H1 (cell line): ENCODE measurements at regions not wholly inside any gene's neighbourhood (a gene's known extent, or its start where the extent isn't known, plus 50 kb on each side); places are given as distances from the start of the nearest gene placed in this dataset.

Experiments used
- CTCF ChIA-PET: fragments of 300-600 bp; sonication (Branson Sonifier 250); formaldehyde crosslinking; loops from one replicate; lab custom pipeline; 2021; ENCODE audit not compliant: partially characterized antibody; lab: Charles Lee
- POLR2A ChIA-PET: fragments of 300-600 bp; sonication (Branson Sonifier 250); formaldehyde crosslinking; loops from one replicate; lab custom pipeline; 2021; ENCODE audit warnings: inconsistent platforms; ENCODE audit not compliant: partially characterized antibody; lab: Charles Lee
- DNase-seq, 2 experiments: peaks; one replicate each; pipeline versions ENCODE4 v3.0.0 to v3.0.0-alpha.2; 2010 to 2022; ENCODE audit warnings: low spot score in 2 of 2, low read depth in 1 of 2, mixed read lengths in 1 of 2
- FAIRE-seq: peaks from 2 replicates; lab custom pipeline; 2011; peaks lifted over from hg19 to GRCh38; lab: Jason Lieb, UNC
- H2AFZ ChIP-seq: 2 replicates; pipeline ENCODE4 v1.8.1; 2012; ENCODE audit warnings: low read length, inconsistent platforms
- H2AK5ac ChIP-seq: 2 replicates; pipeline ENCODE4 v1.6.1; 2013; ENCODE audit warnings: low read depth, low read length
- H2BK120ac ChIP-seq: replicated peaks from 2 replicates; pipeline ENCODE3; 2013; ENCODE audit warnings: low read depth, low read length, inconsistent platforms
- H2BK12ac ChIP-seq: 2 replicates; pipeline ENCODE4 v1.6.1; 2013; ENCODE audit warnings: low read depth, low read length
- H2BK15ac ChIP-seq: 2 replicates; pipeline ENCODE4 v1.6.1; 2013; ENCODE audit warnings: low read length
- H2BK20ac ChIP-seq: 2 replicates; pipeline ENCODE4 v1.6.1; 2013; ENCODE audit warnings: low read length
- H2BK5ac ChIP-seq: 2 replicates; pipeline ENCODE4 v1.6.1; 2013; ENCODE audit warnings: low read depth, low read length
- H3K14ac ChIP-seq: 2 replicates; pipeline ENCODE4 v1.6.1; 2013; ENCODE audit warnings: inconsistent platforms; ENCODE audit not compliant: insufficient read length
- H3K18ac ChIP-seq: 2 replicates; pipeline ENCODE4 v1.6.1; 2013; ENCODE audit warnings: low read length; ENCODE audit errors: extremely low read depth
- H3K23ac ChIP-seq: 2 replicates; pipeline ENCODE4 v1.6.1; 2013; ENCODE audit warnings: inconsistent platforms; ENCODE audit not compliant: insufficient read length
- H3K23me2 ChIP-seq: 2 replicates; pipeline ENCODE4 v1.6.1; 2013; ENCODE audit warnings: low read depth, low read length
- H3K27ac ChIP-seq: 2 replicates; pipeline ENCODE4 v1.6.1; 2011; ENCODE audit warnings: low read depth, low read length, inconsistent platforms
- H3K27me3 ChIP-seq, 4 experiments: replicated peaks in 1 of 4; 1 replicate in 1 of 4; 2 replicates in 3 of 4; pipeline versions ENCODE4 v1.6.1 to v1.8.1; 2011 to 2013; ENCODE audit warnings: low read length in 3 of 4, mild to moderate bottlenecking in 3 of 4, inconsistent platforms in 2 of 4, mixed read lengths in 2 of 4, moderate library complexity in 1 of 4; ENCODE audit not compliant: control insufficient read depth in 3 of 4, insufficient read depth in 3 of 4; ENCODE audit errors: extremely low read depth in 1 of 4
- H3K36me3 ChIP-seq, 4 experiments: 2 replicates each; pipeline versions ENCODE4 v1.6.1 to v1.8.1; 2011 to 2013; ENCODE audit warnings: mild to moderate bottlenecking in 4 of 4, low read length in 3 of 4, moderate library complexity in 2 of 4, control low read depth in 1 of 4, inconsistent platforms in 1 of 4; ENCODE audit not compliant: insufficient read depth in 4 of 4, control insufficient read depth in 2 of 4
- H3K4ac ChIP-seq: replicated peaks from 2 replicates; pipeline ENCODE3; 2013; ENCODE audit warnings: low read length, low read depth, mixed read lengths, inconsistent platforms; ENCODE audit not compliant: insufficient read length
- H3K4me1 ChIP-seq, 4 experiments: replicated peaks in 1 of 4; 1 replicate in 1 of 4; 2 replicates in 3 of 4; pipeline versions ENCODE4 v1.6.1 to v1.8.1; 2011 to 2013; ENCODE audit warnings: low read length in 3 of 4, inconsistent platforms in 2 of 4, mixed read lengths in 1 of 4; ENCODE audit not compliant: insufficient read depth in 4 of 4, control insufficient read depth in 3 of 4
- H3K4me2 ChIP-seq, 2 experiments: 2 replicates each; pipeline versions ENCODE4 v1.6.1 to v1.8.1; 2011 to 2013; ENCODE audit warnings: low read depth in 2 of 2, low read length in 2 of 2, control low read depth in 1 of 2, inconsistent platforms in 1 of 2, mild to moderate bottlenecking in 1 of 2; ENCODE audit not compliant: insufficient read depth in 1 of 2
- H3K4me3 ChIP-seq, 4 experiments: fragments of 200-600, 300-600 bp in 1 of 4; sonication (generic), shearing (Covaris generic), sonication (Bioruptor Twin) in 1 of 4; 2 replicates each; pipeline versions ENCODE4 v1.5.1 to v1.8.1; 2011 to 2016; ENCODE audit warnings: low read length in 4 of 4, low read depth in 3 of 4, control low read depth in 2 of 4, inconsistent platforms in 2 of 4, mild to moderate bottlenecking in 2 of 4, mixed read lengths in 1 of 4, moderate library complexity in 1 of 4; ENCODE audit not compliant: insufficient read depth in 2 of 4; ENCODE audit errors: extremely low read depth in 1 of 4
- H3K56ac ChIP-seq: replicated peaks from 2 replicates; pipeline ENCODE3; 2013; ENCODE audit warnings: low read depth, mild to moderate bottlenecking, mixed read lengths, low read length, inconsistent platforms; ENCODE audit not compliant: insufficient read length
- H3K79me1 ChIP-seq: 2 replicates; pipeline ENCODE4 v1.6.1; 2013; ENCODE audit warnings: low read depth, low read length, control low read depth
- H3K79me2 ChIP-seq, 2 experiments: 2 replicates each; pipeline versions ENCODE4 v1.6.1 to v1.8.1; 2012 to 2013; ENCODE audit warnings: low read length in 2 of 2, mild to moderate bottlenecking in 2 of 2, inconsistent platforms in 1 of 2; ENCODE audit not compliant: insufficient read depth in 2 of 2, control insufficient read depth in 1 of 2
- H3K9ac ChIP-seq, 4 experiments: replicated peaks in 1 of 4; 1 replicate in 1 of 4; 2 replicates in 3 of 4; pipeline versions ENCODE4 v1.6.1 to v1.8.1; 2011 to 2013; ENCODE audit warnings: low read depth in 3 of 4, low read length in 3 of 4, control low read depth in 2 of 4, mild to moderate bottlenecking in 2 of 4, moderate library complexity in 2 of 4, inconsistent platforms in 1 of 4; ENCODE audit errors: extremely low read depth in 1 of 4
- H3K9me3 ChIP-seq, 2 experiments: 2 replicates each; pipeline versions ENCODE4 v1.6.1 to v1.8.1; 2012 to 2013; ENCODE audit warnings: mild to moderate bottlenecking in 2 of 2, moderate library complexity in 2 of 2, control low read depth in 1 of 2, inconsistent platforms in 1 of 2, low read depth in 1 of 2, low read length in 1 of 2, mixed read lengths in 1 of 2; ENCODE audit not compliant: insufficient read depth in 2 of 2
- H4K20me1 ChIP-seq, 2 experiments: replicated peaks in 1 of 2; 2 replicates each; pipeline versions ENCODE3 to v1.8.1; 2011 to 2013; ENCODE audit warnings: inconsistent platforms in 2 of 2, low read length in 2 of 2, mild to moderate bottlenecking in 1 of 2; ENCODE audit not compliant: insufficient read depth in 2 of 2, control insufficient read depth in 1 of 2
- H4K5ac ChIP-seq: 2 replicates; pipeline ENCODE4 v1.6.1; 2013; ENCODE audit warnings: low read length, low read depth, mixed read lengths, inconsistent platforms; ENCODE audit not compliant: insufficient read length
- H4K8ac ChIP-seq: 2 replicates; pipeline ENCODE4 v1.8.0; 2013; ENCODE audit warnings: mild to moderate bottlenecking, moderate library complexity, low read length, inconsistent platforms; ENCODE audit not compliant: insufficient read depth; ENCODE audit errors: extremely low read depth
- H4K91ac ChIP-seq: replicated peaks from 2 replicates; pipeline ENCODE3; 2013; ENCODE audit warnings: low read length, mixed read lengths, inconsistent platforms; ENCODE audit not compliant: insufficient read length
- BACH1 ChIP-seq: IDR thresholded peaks from 2 replicates; pipeline ENCODE4 v1.6.1; 2012; ENCODE audit warnings: low read length, improper control_type of control experiment
- CBX5 ChIP-seq: fragments of 300-800, 300-1000 bp; sonication (generic); IDR thresholded peaks from 2 replicates; pipeline ENCODE4 v1.7.1; 2016; ENCODE audit warnings: antibody characterized with exemption, low read length, low read depth
- EGR1 ChIP-seq: IDR thresholded peaks from 2 replicates; pipeline ENCODE4 v1.6.1; 2011; ENCODE audit warnings: low read depth, low read length, borderline replicate concordance
- EP300 ChIP-seq, 2 experiments: IDR thresholded peaks; 1 replicate in 1 of 2; 2 replicates in 1 of 2; pipeline ENCODE4 v1.6.1; 2011 to 2012; ENCODE audit warnings: low read depth in 2 of 2, low read length in 2 of 2, mild to moderate bottlenecking in 2 of 2, borderline replicate concordance in 1 of 2, inconsistent platforms in 1 of 2, moderate library complexity in 1 of 2
- EZH2 ChIP-seq: fragments of 200-600 bp; sonication (generic); IDR thresholded peaks from 2 replicates; pipeline ENCODE4 v1.7.1; 2012; ENCODE audit warnings: low read depth, mild to moderate bottlenecking, moderate library complexity, low read length, inconsistent platforms; ENCODE audit not compliant: severe bottlenecking
- HDAC2 ChIP-seq, 2 experiments: fragments of 300-600 bp in 1 of 2; sonication (generic) in 1 of 2; IDR thresholded peaks; 2 replicates each; pipeline ENCODE4 v1.6.1; 2011 to 2012; ENCODE audit warnings: low read depth in 2 of 2, low read length in 2 of 2, mild to moderate bottlenecking in 2 of 2, moderate library complexity in 2 of 2, borderline replicate concordance in 1 of 2, inconsistent platforms in 1 of 2
- SIRT6 ChIP-seq: IDR thresholded peaks from one replicate; pipeline ENCODE4 v1.7.1; 2012; ENCODE audit warnings: low read length, inconsistent platforms
- SP2 ChIP-seq: IDR thresholded peaks from 2 replicates; pipeline ENCODE4 v1.6.1; 2012; ENCODE audit warnings: mild to moderate bottlenecking, low read length, inconsistent platforms
- SP4 ChIP-seq: IDR thresholded peaks from 2 replicates; pipeline ENCODE4 v1.6.1; 2012; ENCODE audit warnings: low read length, inconsistent platforms
- WGBS, 2 experiments: shearing (Covaris generic) in 1 of 2; methylation state at CpG; one replicate each; pipeline versions ENCODE4 v1.1.6 to v1.1.7; 2013 to 2015; ENCODE audit warnings: low lambda C conversion rate in 2 of 2, mixed read lengths in 2 of 2, inconsistent platforms in 1 of 2, low coverage in 1 of 2, missing lambda C conversion rate in 1 of 2; ENCODE audit not compliant: insufficient replicate concordance in 2 of 2, insufficient coverage in 1 of 2, insufficient read length in 1 of 2; ENCODE audit errors: extremely low coverage in 1 of 2, missing lambda C conversion rate in 1 of 2; 5-methylcytosine and 5-hydroxymethylcytosine counted together
- TF ChIP-seq, protein P1 (sequence below), 3 experiments: IDR thresholded peaks; 1 replicate in 2 of 3; 2 replicates in 1 of 3; pipeline versions ENCODE4 v1.5.1 to v1.6.1; 2011; ENCODE audit warnings: low read length in 3 of 3, mild to moderate bottlenecking in 3 of 3, inconsistent platforms in 2 of 3, low read depth in 1 of 3, moderate library complexity in 1 of 3; ENCODE audit not compliant: insufficient read depth in 1 of 3; ENCODE audit errors: control extremely low read depth in 1 of 3
- TF ChIP-seq, protein P2 (sequence below): IDR thresholded peaks from 2 replicates; pipeline ENCODE4 v1.6.1; 2011; ENCODE audit warnings: low read depth, mild to moderate bottlenecking, low read length; ENCODE audit not compliant: insufficient read depth

DNA sequence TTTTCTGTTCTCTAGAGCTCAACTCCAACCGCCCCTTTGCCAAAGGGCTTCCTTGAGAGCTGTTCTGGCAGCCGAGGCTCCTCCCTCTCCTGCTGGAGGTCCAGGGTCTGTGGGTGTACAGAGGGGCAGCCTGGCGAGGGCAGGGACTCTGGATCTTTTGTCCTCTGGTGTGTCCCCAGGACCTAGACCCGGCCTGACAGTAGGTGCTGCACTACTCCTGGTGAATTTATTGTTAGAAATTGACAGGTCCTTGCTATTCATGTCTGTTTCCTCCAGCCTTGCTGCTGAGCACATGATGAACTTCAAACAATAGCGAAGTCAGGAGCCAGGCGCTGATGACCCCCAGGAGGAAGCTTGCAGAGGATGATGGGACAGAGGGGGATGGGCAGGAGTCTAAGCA, 234.7 kb upstream of the SULF2 start:
- WGBS, 2 experiments, result 91% methylated on average over 6 of the region's 6 CpGs; no CpG with 5 or more reads in 1 of the 2 experiments
- Histone ChIP-seq H3K9ac (no peak overlapping the region), H3K79me2 (no peaks in the 10 kb centered on the region), H3K79me1 (no peaks in the 10 kb centered on the region), H2BK12ac (no peak overlapping the region), H3K23me2 (no peaks in the 10 kb centered on the region), H3K9me3 (peaks cover 0 to 4% of the 10 kb centered on the region in 2 experiments; a peak in 1 of 4 replicates), H3K23ac (no peak overlapping the region), H3K4me3 (no peak overlapping the region), H3K18ac (no peak overlapping the region), H4K5ac (no peak overlapping the region), H3K14ac (no peak overlapping the region), H3K27me3 (no peaks in the 10 kb centered on the region), H4K91ac (no peak overlapping the region), H4K8ac (no peak overlapping the region; the same call in 1 of the 2 replicates), H3K36me3 (no peaks in the 10 kb centered on the region), H2BK20ac (no peak overlapping the region), H3K27ac (no peak overlapping the region), H4K20me1 (no peaks in the 10 kb centered on the region), H3K56ac (no peak overlapping the region), H2BK120ac (no peak overlapping the region), H3K4me2 (no peak overlapping the region), H3K4ac (no peak overlapping the region), H2AFZ (no peak overlapping the region), H3K4me1 (peaks cover 0 to 4% (median under 1%) of the 10 kb centered on the region in 4 experiments; a peak in 3 of 7 replicates), H2AK5ac (no peak overlapping the region), H2BK15ac (no peak overlapping the region), H2BK5ac (no peak overlapping the region)
- ChIA-PET POLR2A (no interaction called here), CTCF (interaction anchor here (0.6 kb wide), 2 partner anchors 508 to 1715 kb away, joined by 3 read pairs; no protein-coding TSS in a partner anchor)
- DNase-seq (no peak), FAIRE-seq (no peak)
- TF ChIP-seq, protein P1, sequence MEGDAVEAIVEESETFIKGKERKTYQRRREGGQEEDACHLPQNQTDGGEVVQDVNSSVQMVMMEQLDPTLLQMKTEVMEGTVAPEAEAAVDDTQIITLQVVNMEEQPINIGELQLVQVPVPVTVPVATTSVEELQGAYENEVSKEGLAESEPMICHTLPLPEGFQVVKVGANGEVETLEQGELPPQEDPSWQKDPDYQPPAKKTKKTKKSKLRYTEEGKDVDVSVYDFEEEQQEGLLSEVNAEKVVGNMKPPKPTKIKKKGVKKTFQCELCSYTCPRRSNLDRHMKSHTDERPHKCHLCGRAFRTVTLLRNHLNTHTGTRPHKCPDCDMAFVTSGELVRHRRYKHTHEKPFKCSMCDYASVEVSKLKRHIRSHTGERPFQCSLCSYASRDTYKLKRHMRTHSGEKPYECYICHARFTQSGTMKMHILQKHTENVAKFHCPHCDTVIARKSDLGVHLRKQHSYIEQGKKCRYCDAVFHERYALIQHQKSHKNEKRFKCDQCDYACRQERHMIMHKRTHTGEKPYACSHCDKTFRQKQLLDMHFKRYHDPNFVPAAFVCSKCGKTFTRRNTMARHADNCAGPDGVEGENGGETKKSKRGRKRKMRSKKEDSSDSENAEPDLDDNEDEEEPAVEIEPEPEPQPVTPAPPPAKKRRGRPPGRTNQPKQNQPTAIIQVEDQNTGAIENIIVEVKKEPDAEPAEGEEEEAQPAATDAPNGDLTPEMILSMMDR (IDR thresholded peaks at IDR 0.05; ENCODE audit: control extremely low read depth in 1 of 3, insufficient read depth in 1 of 3, low read depth in 1 of 3, low read length in 3 of 3), result no peak
- no peak for TF ChIP-seq SIRT6
- TF ChIP-seq EGR1, result no peak
- TF ChIP-seq HDAC2 (IDR thresholded peaks at IDR 0.05; ENCODE audit: borderline replicate concordance in 1 of 2, low read depth in 2 of 2, low read length in 2 of 2), result no peak
- TF ChIP-seq SP4, result no peak
- TF ChIP-seq EZH2, result no peak
- TF ChIP-seq CBX5, result no peak
- TF ChIP-seq, protein P2, sequence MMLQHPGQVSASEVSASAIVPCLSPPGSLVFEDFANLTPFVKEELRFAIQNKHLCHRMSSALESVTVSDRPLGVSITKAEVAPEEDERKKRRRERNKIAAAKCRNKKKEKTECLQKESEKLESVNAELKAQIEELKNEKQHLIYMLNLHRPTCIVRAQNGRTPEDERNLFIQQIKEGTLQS, result no peak
- TF ChIP-seq BACH1, result no peak
- TF ChIP-seq EP300 (IDR thresholded peaks at IDR 0.05; ENCODE audit: borderline replicate concordance in 1 of 2, low read depth in 2 of 2, low read length in 2 of 2), result no peak
- TF ChIP-seq SP2, result no peak
